ENCODE measurements at regions not wholly inside any gene's neighbourhood (a gene's known extent, or its start where the extent isn't known, plus 50 kb on each side); places are given as distances from the start of the nearest gene placed in this dataset.

GRCh38 chr1:232267837-232268598, 361.9 kb downstream of the SIPA1L2 start:
- TF ChIP-seq OSR1 (CRISPR knock-in tag; IDR thresholded peaks at IDR 0.05) = no peak
- no peak for TF ChIP-seq ARNTL (CRISPR knock-in tag; IDR thresholded peaks at IDR 0.05; ENCODE audit: borderline replicate concordance, low read depth)
- TF ChIP-seq ZFP3 (CRISPR knock-in tag; IDR thresholded peaks at IDR 0.05) = no peak
- no peak for TF ChIP-seq RARB (CRISPR knock-in tag; IDR thresholded peaks at IDR 0.05)
- no peak for TF ChIP-seq CREB5 (CRISPR knock-in tag; IDR thresholded peaks at IDR 0.05; ENCODE audit: low read depth)
- TF ChIP-seq POU6F1 (CRISPR knock-in tag; IDR thresholded peaks at IDR 0.05; ENCODE audit: borderline replicate concordance, low read depth) = no peak
- TF ChIP-seq PPARA (CRISPR knock-in tag; IDR thresholded peaks at IDR 0.05; ENCODE audit: borderline replicate concordance) = no peak
